ENCODE measurements at regions not wholly inside any gene's neighbourhood (a gene's known extent, or its start where the extent isn't known, plus 50 kb on each side); places are given as distances from the start of the nearest gene placed in this dataset.
A peak's percentile ranks its signal among the peaks of the same experiment; 100 is the strongest.

DNA sequence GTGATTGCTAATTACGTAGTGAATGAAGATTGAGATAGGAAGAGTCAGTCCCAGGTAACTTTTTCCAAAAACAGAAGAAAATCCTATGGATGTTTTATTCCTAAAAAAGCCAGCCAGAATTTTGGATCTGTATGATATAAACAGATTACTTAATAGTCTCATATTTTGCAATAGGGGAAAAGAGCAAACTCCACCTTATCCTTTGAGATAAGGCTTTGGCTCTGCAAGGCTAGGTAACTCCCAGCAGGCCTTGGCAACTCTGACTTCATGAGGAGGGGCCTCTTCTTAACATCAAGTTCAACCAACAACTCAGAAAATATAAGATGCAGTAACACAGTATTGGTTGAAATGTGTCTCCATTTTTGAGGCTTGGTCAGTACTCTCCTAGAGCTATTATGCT, 98.7 kb upstream of the SLC4A4 start:
- no peak for DNase-seq (ENCODE audit: low read depth in 2 of 2)

GRCh38 chr4:71241501-71242288, 97.1 kb upstream of the SLC4A4 start:
- no peak for DNase-seq (ENCODE audit: low read depth in 2 of 2)

DNA sequence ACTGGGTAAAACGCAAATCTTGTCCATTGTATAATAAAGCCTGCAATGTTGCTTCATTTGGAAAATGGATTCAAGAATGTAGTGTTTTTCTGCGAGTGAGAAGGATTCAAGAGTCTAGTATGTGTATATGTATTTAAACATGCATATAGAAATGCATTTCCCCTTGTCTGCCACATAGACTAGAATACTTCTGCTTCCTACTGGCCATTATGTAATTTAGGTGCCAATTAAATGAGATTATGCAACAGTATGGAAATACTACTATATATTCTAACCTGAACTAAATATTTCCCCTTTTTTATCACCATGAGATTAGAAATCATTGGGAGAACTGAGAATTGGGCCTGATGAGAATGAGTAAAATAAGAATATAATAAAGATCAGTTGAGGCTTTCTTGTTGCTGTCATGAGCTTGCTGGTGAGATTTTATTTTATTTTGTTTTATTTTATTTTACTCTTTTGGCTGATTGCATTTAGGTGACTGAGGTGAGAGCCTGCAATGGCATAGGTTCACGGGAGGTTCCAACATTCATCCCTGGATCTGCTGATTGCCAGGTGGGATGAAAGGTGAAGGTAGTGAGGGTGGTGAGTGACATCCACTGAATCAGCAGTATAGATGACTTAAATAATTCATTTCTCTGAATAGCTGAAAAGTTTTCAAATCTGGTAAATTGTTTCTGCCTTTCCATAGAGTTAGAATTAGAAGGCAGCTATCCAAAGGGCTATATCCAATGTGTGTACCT, 95.6 kb upstream of the SLC4A4 start:
- DNase-seq (ENCODE audit: low read depth in 2 of 2), result no peak

DNA sequence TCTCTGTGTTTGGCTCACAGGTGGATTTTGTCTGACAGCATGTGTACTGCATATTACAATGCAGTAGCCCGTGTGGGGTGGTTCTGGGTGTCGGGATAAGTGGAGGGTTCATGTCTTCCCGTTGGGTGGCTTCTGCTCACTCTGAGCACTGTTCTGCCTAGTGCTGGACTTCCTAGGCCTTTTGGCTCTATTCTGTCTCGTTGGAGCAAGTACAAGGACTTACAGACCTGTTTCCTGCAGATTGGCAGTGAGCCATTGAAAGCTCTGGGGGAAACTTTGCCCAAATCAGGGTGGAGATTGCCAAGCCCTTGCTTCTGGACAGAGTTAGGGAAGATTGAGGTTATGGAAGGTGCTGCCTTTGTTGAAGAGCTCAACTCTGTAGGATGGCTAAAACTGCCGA, 91.1 kb upstream of the SLC4A4 start:
- no peak for DNase-seq (ENCODE audit: low read depth in 2 of 2)

GRCh38 chr4:71251261-71251660, 87.6 kb upstream of the SLC4A4 start:
- no peak for DNase-seq (ENCODE audit: low read depth in 2 of 2)

DNA sequence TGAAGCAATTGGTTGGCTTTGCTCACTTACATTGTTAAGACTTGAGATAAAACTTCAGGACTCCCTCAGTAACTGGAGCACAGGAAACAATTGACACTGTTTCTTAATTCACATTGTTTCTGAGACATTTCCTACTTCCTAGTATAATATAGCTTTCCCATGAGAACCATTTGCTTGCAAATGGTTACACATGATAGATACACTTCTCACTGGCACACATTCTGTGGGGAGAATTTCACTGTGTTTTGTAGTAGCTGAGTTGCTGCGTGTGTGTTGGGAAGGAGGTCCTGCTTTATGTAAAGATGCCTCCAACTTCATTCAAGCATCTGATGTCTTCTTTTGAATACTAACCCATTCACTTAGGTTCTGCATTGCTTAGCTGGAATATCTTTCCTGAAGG, 85.3 kb upstream of the SLC4A4 start:
- DNase-seq (ENCODE audit: low read depth in 2 of 2), result peak in 1 of 2 donors; percentile 2

GRCh38 chr4:71254451-71255012, 84.3 kb upstream of the SLC4A4 start:
- no peak for DNase-seq (ENCODE audit: low read depth in 2 of 2)

DNA sequence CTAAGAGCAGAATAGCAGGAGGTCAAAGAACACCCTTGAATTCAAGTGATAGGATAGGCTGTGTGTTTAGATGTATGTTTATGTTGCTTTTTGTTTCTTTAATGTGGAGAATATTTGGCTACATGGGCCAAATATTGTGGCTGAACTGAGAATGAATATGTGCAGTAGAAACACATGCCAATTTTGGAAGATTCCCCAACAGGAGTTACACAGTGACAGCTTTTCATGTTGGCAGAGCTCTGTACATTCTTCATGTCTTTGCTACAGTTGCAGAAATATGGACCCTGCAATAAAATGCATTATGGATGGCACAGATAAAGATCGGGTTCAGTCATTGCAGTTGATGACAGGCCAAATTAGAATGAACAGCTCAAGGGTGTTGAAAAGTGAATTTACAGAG, 82.8 kb upstream of the SLC4A4 start:
- DNase-seq (ENCODE audit: low read depth in 2 of 2), result no peak

DNA sequence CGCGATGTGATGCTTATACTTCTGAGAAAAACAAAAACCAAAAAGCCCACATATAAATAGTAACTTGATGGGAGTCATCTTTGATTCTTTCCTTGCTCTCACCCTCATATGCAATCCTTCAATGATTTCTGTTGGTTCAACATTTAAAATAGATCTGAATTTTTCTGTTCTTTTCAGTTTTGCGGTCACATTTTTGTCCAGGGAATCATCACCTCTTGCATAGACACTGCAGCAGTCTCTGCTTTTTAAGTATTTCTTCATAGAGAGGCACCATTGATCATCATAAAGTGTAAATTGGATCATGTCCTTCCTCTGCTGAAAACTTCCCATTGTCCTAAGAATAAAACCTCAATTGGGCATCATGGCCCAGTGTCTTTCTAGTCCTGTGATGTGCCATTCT, 81.1 kb upstream of the SLC4A4 start:
- no peak for DNase-seq (ENCODE audit: low read depth in 2 of 2)

GRCh38 chr4:71258323-71258722, 80.5 kb upstream of the SLC4A4 start:
- DNase-seq (ENCODE audit: low read depth in 2 of 2), result no peak

DNA sequence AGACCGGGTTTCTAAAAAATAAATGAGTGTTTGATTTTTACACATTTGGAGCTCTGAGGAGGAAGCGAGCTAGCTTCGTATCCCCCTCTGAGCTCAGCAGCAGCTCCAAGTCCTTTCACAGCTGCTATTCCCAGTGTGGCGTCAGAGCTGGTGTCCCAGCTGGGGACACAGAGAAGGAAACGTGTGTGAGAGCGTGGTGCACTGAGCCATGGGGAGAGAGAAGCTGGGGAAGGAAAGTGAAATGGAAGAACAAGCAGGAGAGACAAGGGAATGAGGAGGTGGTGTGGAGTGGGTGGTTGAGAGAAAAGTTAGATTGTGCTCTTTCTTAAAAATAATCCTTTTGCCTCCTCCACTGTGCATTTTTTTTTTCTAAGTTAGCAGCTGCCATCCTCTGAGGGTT, 79.5 kb upstream of the SLC4A4 start:
- no peak for DNase-seq (ENCODE audit: low read depth in 2 of 2)

- peak; percentile 60 to 68 for DNase-seq (ENCODE audit: low read depth in 2 of 2)
Measured at GRCh38 chr4:71259911-71260331, 78.9 kb upstream of the SLC4A4 start.

- DNase-seq (ENCODE audit: low read depth in 2 of 2), result no peak
Measured at GRCh38 chr4:71260544-71260943, 78.3 kb upstream of the SLC4A4 start.

DNA sequence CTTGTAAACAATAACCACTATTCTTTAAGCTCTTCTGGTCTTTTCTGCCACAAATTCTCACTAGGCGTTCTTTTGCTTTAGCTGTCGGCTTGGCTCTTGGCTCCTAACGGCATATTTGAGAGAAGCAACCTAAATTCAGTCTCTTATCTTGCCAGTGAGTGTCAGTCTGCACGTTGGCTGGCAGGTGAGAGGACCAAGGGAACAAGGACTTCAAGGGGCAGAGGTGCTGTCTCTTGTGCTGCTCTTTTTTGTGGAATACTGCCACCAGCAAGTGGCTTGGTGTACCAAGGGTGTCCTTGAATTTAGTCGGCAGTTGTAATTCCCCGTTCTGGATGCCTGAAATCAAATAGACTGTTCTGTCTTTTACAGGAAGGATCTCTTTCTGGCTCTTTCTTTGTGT, 77.8 kb upstream of the SLC4A4 start:
- no peak for DNase-seq (ENCODE audit: low read depth in 2 of 2)

DNA sequence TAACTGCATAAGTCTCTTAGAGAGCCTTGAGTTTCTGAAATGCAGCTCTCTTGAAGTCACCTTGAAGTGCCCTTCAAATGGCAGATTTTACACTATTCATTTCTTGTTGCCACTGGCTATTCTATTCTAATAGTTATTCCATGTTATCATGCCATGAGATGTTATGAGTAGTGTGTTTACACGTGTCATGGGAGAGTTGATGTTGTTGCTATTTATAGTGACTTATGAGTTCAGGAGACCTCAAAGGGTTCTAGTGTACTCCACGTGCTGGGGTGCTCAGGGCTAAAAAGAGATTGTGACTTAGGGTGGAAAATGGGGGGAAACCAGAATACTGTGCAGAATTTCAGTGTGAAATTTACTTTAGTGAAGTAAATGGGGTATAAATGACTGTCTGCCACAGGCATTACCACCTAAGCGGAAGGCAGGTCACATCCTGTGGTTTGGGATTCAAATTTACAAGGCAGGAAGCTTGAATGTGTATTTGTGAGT, 77.1 kb upstream of the SLC4A4 start:
- no peak for DNase-seq (ENCODE audit: low read depth in 2 of 2)

- no peak for DNase-seq (ENCODE audit: low read depth in 2 of 2)
Measured at GRCh38 chr4:71262161-71262560, 76.7 kb upstream of the SLC4A4 start.

GRCh38 chr4:71266090-71266794, 72.6 kb upstream of the SLC4A4 start:
- DNase-seq (ENCODE audit: low read depth in 2 of 2), result no peak

DNA sequence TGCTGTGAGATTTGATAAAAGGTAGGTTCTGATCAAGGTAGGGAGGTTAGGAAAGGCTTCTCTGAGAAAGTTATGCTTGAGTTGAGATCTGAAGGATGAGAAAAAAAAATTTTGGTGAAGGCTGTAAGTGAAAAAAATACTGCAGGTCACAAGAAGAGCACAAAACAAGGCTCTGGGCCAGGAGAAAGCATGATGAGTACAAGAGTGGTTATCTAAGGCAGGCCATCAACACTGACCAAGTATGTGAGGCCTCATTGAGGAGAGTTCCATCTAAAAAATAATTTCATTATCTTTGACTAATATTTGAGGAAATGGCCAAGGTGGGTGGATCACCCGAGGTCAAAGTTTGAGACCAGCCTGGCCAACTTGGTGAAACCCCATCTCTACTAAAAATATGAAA, 71.6 kb upstream of the SLC4A4 start:
- DNase-seq (ENCODE audit: low read depth in 2 of 2), result no peak

GRCh38 chr4:71268166-71268565, 70.7 kb upstream of the SLC4A4 start:
- DNase-seq (ENCODE audit: low read depth in 2 of 2), result no peak

- no peak for DNase-seq (ENCODE audit: low read depth in 2 of 2)
Measured at GRCh38 chr4:71269233-71269632, 69.6 kb upstream of the SLC4A4 start.

DNA sequence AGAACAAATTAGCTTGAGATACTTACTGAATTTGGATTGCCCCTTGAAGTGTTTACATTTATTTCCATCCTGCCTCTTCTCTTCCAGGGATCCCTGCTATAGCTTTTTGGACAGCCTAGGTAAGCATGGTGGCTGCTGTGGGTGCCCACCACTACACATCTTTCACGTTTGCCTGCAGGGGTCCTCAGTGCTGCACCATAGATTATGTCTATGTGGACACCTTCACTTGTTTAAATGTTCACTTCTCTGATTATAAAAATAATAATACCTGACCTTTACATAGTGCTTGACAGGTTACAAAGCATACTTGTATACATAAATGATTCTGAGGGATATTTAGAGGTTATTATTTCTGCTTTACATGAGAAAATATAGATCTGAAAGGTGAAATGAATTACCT, 67.9 kb upstream of the SLC4A4 start:
- DNase-seq (ENCODE audit: low read depth in 2 of 2), result peak in 1 of 2 donors; percentile 11

GRCh38 chr4:71272976-71273375, 65.8 kb upstream of the SLC4A4 start:
- DNase-seq (ENCODE audit: low read depth in 2 of 2), result no peak

All from dermis microvascular lymphatic vessel endothelial cell (primary cell).